GM18861 (cell line): ENCODE measurements at regions not wholly inside any gene's neighbourhood (a gene's known extent, or its start where the extent isn't known, plus 50 kb on each side); places are given as distances from the start of the nearest gene placed in this dataset.
"Not testable (repeated sequence)": the region's sequence is repeated elsewhere in the genome, so short reads cannot be mapped to it uniquely, and the experiment has no call there.

Experiments used
- ATAC-seq: cut with Tn5 transposase; IDR thresholded peaks from one replicate; pipeline ENCODE4 v1.9.1; 2021; ENCODE audit not compliant: unreplicated experiment

- no peak for ATAC-seq
These were observed 380.4 kb upstream of the MIS18BP1 start for GRCh38 chr14:45633220-45633984.

GRCh38 chr14:45621731-45622130 lies 368.7 kb upstream of the MIS18BP1 start:
- ATAC-seq: no peak

- ATAC-seq: no peak
These were observed 366.8 kb upstream of the MIS18BP1 start for GRCh38 chr14:45619831-45620230.

GRCh38 chr14:45610318-45610717 lies 357.3 kb upstream of the MIS18BP1 start:
- no peak for ATAC-seq

- no peak for ATAC-seq
These were observed 334.1 kb upstream of the MIS18BP1 start for GRCh38 chr14:45587142-45587541.

GRCh38 chr14:45559626-45560025 lies 306.6 kb upstream of the MIS18BP1 start:
- no peak for ATAC-seq

- ATAC-seq: no peak
These were observed 305.2 kb upstream of the MIS18BP1 start for GRCh38 chr14:45558183-45558582.

- ATAC-seq: no peak
These were observed 301.0 kb upstream of the MIS18BP1 start for GRCh38 chr14:45553981-45554380.

GRCh38 chr14:45551240-45551820 lies 298.3 kb upstream of the MIS18BP1 start:
- ATAC-seq: not testable (repeated sequence)

GRCh38 chr14:45531022-45531421 lies 278.0 kb upstream of the MIS18BP1 start:
- ATAC-seq: no peak

GRCh38 chr14:45526715-45527549 lies 273.9 kb upstream of the MIS18BP1 start:
- peak; percentile 51 for ATAC-seq

- ATAC-seq: no peak
These were observed 266.8 kb upstream of the MIS18BP1 start for GRCh38 chr14:45519766-45520165.

- no peak for ATAC-seq
These were observed 239.9 kb upstream of the MIS18BP1 start for GRCh38 chr14:45492876-45493275.

- no peak for ATAC-seq
These were observed 238.9 kb upstream of the MIS18BP1 start for GRCh38 chr14:45491914-45492313.

GRCh38 chr14:45486599-45486998 lies 233.6 kb upstream of the MIS18BP1 start:
- ATAC-seq: no peak

GRCh38 chr14:45467023-45467422 lies 214.0 kb upstream of the MIS18BP1 start:
- ATAC-seq: no peak

- no peak for ATAC-seq
These were observed 181.2 kb upstream of the MIS18BP1 start for GRCh38 chr14:45434221-45434620.

- ATAC-seq: peak; percentile 77
These were observed 173.8 kb upstream of the MIS18BP1 start for GRCh38 chr14:45426685-45427282.

- ATAC-seq: no peak
These were observed 153.9 kb upstream of the MIS18BP1 start for GRCh38 chr14:45406942-45407341.

GRCh38 chr14:45400950-45401640 lies 148.1 kb upstream of the MIS18BP1 start:
- ATAC-seq: no peak

GRCh38 chr14:45400509-45400908 lies 147.5 kb upstream of the MIS18BP1 start:
- no peak for ATAC-seq
